ENCODE measurements at regions not wholly inside any gene's neighbourhood (a gene's known extent, or its start where the extent isn't known, plus 50 kb on each side); places are given as distances from the start of the nearest gene placed in this dataset.
A peak's percentile ranks its signal among the peaks of the same experiment; 100 is the strongest.

DNA sequence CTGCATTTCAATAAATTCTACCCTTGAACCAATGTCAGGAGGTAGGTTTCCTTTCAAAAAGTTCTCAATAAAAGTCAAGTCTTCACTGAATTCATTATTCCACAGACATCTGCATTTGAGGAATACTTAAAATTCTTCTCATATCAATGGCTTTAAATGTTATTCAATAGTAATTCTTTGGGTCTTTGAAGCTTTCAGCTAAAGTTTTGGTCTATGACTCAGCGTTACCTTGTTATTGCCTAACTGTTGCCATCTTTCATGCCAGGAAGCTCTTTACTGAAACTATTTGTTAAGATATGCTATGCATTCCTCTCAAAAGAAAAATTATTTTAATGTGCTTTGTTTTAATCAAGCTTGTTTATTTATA, 170.5 kb downstream of the NNT start:
- no peak overlapping the region for H3K9ac ChIP-seq (ENCODE audit: insufficient read depth, low read depth, low read length)
- no peaks in the 10 kb centered on the region for H4K20me1 ChIP-seq (ENCODE audit: insufficient read depth, low read length)
- H3K79me2 ChIP-seq (ENCODE audit: insufficient read depth, low read length), result no peaks in the 10 kb centered on the region
- POLR2A ChIA-PET, result no interaction called here
- in situ Hi-C loops (cut with HindIII; ENCODE audit: extremely low pct_ligation_motif_present, low pct_unique_long_range_greater_than_20kb), result no loop called here
- no peak overlapping the region for H3K27ac ChIP-seq (ENCODE audit: extremely low read length, insufficient read depth, low read length)
- DNase-seq (ENCODE audit: low spot score) (peak; percentile 35), ATAC-seq (no peak), FAIRE-seq (no peak)
- no peak overlapping the region for H3K4me2 ChIP-seq (ENCODE audit: low read depth, low read length)
- no peak overlapping the region for H3K4me3 ChIP-seq (replicated peaks in 1 of 3; ENCODE audit: insufficient read depth in 1 of 3, low read depth in 2 of 3, low read length in 3 of 3)
- no peaks in the 10 kb centered on the region for H3K4me1 ChIP-seq (ENCODE audit: insufficient read depth, low read length)
- H2AFZ ChIP-seq (ENCODE audit: low read length), result no peak overlapping the region
- no peaks in the 10 kb centered on the region for H3K27me3 ChIP-seq (ENCODE audit: control insufficient read depth in 1 of 2, insufficient read depth in 2 of 2, low read length in 2 of 2)
- intact Hi-C loops (cut with micrococcal nuclease; ENCODE audit: unreplicated experiment), result no loop called here
- CTCF ChIA-PET (ENCODE audit: low intra/inter-chr PET ratio, low total read pairs), result no interaction called here
- 20% methylated on average over 1 of the region's 1 CpG for WGBS (ENCODE audit: low lambda C conversion rate)
- H3K9me3 ChIP-seq (ENCODE audit: low read length), result no peaks in the 10 kb centered on the region
- no peak for TF ChIP-seq PTBP1 (IDR thresholded peaks at IDR 0.05; ENCODE audit: low read depth, low read length, poor library complexity, severe bottlenecking)
- TF ChIP-seq, protein P1, sequence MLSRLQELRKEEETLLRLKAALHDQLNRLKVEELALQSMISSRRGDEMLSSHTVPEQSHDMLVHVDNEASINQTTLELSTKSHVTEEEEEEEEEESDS (CRISPR knock-in tag; IDR thresholded peaks at IDR 0.05; ENCODE audit: borderline replicate concordance), result no peak
- TF ChIP-seq CEBPB (IDR thresholded peaks at IDR 0.05; ENCODE audit: borderline replicate concordance, low read depth, low read length), result 0 out of 2 replicates have a peak, but pooled peaks have one; percentile 27
- H3K36me3 ChIP-seq (replicated peaks in 1 of 2; ENCODE audit: control insufficient read depth in 1 of 2, insufficient read depth in 2 of 2, low read length in 2 of 2), result no peaks in the 10 kb centered on the region
- BruUV-seq (replicated peaks), result no TSS peak

DNA sequence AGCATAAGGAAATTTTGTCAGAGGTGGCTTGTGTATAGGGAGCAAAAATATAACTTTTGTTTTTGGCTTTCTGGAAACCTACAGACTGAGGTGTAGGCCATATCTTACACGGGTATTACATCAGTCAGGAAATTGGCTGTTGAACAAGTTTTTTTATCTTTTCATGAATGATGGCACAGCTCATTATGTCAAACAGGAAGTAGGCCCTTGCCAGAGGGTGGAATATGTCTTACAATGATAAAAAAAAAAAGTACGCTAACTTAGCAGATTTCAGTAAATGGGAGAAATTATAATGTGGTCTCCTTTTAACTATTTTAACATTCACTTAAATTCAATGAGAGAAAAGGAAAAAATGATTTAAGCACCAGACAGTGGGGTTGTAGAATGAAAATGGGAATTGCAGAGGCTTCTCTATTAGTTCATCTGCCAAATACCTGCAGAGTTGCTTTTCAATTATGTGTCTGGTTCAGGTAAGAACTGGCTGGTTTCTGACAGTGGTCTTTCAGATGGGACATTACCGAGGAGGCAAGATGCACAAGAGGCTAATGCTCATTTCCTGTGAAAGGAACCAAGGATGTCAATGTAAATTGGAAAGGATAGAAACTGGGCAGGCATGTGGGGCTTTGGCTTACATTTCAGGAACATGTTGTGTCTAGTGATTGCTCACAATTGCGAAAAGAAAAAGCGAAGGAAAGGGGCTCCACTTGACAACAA, 169.9 kb downstream of the NNT start:
- Histone ChIP-seq H4K20me1 (ENCODE audit: insufficient read depth, low read length) (no peaks in the 10 kb centered on the region), H3K36me3 (replicated peaks in 1 of 2; ENCODE audit: control insufficient read depth in 1 of 2, insufficient read depth in 2 of 2, low read length in 2 of 2) (no peaks in the 10 kb centered on the region), H3K4me2 (ENCODE audit: low read depth, low read length) (no peak overlapping the region), H3K27me3 (ENCODE audit: control insufficient read depth in 1 of 2, insufficient read depth in 2 of 2, low read length in 2 of 2) (no peaks in the 10 kb centered on the region), H3K79me2 (ENCODE audit: insufficient read depth, low read length) (no peaks in the 10 kb centered on the region), H3K27ac (ENCODE audit: extremely low read length, insufficient read depth, low read length) (no peak overlapping the region), H3K9ac (ENCODE audit: insufficient read depth, low read depth, low read length) (no peak overlapping the region), H3K9me3 (ENCODE audit: low read length) (no peaks in the 10 kb centered on the region), H2AFZ (ENCODE audit: low read length) (no peak overlapping the region), H3K4me3 (replicated peaks in 1 of 3; ENCODE audit: insufficient read depth in 1 of 3, low read depth in 2 of 3, low read length in 3 of 3) (no peak overlapping the region), H3K4me1 (ENCODE audit: insufficient read depth, low read length) (no peaks in the 10 kb centered on the region)
- no peak for ATAC-seq
- POLR2A ChIA-PET, result no interaction called here
- intact Hi-C loops (cut with micrococcal nuclease; ENCODE audit: unreplicated experiment) (no loop called here), in situ Hi-C loops (cut with HindIII; ENCODE audit: extremely low pct_ligation_motif_present, low pct_unique_long_range_greater_than_20kb) (no loop called here)
- no peak for DNase-seq (ENCODE audit: low spot score)
- BruUV-seq (replicated peaks), result no TSS peak
- 44% methylated on average over 5 of the region's 5 CpGs for WGBS (ENCODE audit: low lambda C conversion rate)
- FAIRE-seq, result no peak
- CTCF ChIA-PET (ENCODE audit: low intra/inter-chr PET ratio, low total read pairs), result no interaction called here
- TF ChIP-seq, protein P2, sequence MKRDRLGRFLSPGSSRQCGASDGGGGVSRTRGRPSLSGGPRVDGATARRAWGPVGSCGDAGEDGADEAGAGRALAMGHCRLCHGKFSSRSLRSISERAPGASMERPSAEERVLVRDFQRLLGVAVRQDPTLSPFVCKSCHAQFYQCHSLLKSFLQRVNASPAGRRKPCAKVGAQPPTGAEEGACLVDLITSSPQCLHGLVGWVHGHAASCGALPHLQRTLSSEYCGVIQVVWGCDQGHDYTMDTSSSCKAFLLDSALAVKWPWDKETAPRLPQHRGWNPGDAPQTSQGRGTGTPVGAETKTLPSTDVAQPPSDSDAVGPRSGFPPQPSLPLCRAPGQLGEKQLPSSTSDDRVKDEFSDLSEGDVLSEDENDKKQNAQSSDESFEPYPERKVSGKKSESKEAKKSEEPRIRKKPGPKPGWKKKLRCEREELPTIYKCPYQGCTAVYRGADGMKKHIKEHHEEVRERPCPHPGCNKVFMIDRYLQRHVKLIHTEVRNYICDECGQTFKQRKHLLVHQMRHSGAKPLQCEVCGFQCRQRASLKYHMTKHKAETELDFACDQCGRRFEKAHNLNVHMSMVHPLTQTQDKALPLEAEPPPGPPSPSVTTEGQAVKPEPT (CRISPR knock-in tag; IDR thresholded peaks at IDR 0.05; ENCODE audit: low read depth), result no peak
- TF ChIP-seq ZNF367 (CRISPR knock-in tag; IDR thresholded peaks at IDR 0.05; ENCODE audit: borderline replicate concordance) (no peak), ZNF629 (CRISPR knock-in tag; conservative IDR thresholded peaks at IDR 0.05) (no peak), ZNF549 (CRISPR knock-in tag; IDR thresholded peaks at IDR 0.05) (no peak)
- TF ChIP-seq, protein P3, sequence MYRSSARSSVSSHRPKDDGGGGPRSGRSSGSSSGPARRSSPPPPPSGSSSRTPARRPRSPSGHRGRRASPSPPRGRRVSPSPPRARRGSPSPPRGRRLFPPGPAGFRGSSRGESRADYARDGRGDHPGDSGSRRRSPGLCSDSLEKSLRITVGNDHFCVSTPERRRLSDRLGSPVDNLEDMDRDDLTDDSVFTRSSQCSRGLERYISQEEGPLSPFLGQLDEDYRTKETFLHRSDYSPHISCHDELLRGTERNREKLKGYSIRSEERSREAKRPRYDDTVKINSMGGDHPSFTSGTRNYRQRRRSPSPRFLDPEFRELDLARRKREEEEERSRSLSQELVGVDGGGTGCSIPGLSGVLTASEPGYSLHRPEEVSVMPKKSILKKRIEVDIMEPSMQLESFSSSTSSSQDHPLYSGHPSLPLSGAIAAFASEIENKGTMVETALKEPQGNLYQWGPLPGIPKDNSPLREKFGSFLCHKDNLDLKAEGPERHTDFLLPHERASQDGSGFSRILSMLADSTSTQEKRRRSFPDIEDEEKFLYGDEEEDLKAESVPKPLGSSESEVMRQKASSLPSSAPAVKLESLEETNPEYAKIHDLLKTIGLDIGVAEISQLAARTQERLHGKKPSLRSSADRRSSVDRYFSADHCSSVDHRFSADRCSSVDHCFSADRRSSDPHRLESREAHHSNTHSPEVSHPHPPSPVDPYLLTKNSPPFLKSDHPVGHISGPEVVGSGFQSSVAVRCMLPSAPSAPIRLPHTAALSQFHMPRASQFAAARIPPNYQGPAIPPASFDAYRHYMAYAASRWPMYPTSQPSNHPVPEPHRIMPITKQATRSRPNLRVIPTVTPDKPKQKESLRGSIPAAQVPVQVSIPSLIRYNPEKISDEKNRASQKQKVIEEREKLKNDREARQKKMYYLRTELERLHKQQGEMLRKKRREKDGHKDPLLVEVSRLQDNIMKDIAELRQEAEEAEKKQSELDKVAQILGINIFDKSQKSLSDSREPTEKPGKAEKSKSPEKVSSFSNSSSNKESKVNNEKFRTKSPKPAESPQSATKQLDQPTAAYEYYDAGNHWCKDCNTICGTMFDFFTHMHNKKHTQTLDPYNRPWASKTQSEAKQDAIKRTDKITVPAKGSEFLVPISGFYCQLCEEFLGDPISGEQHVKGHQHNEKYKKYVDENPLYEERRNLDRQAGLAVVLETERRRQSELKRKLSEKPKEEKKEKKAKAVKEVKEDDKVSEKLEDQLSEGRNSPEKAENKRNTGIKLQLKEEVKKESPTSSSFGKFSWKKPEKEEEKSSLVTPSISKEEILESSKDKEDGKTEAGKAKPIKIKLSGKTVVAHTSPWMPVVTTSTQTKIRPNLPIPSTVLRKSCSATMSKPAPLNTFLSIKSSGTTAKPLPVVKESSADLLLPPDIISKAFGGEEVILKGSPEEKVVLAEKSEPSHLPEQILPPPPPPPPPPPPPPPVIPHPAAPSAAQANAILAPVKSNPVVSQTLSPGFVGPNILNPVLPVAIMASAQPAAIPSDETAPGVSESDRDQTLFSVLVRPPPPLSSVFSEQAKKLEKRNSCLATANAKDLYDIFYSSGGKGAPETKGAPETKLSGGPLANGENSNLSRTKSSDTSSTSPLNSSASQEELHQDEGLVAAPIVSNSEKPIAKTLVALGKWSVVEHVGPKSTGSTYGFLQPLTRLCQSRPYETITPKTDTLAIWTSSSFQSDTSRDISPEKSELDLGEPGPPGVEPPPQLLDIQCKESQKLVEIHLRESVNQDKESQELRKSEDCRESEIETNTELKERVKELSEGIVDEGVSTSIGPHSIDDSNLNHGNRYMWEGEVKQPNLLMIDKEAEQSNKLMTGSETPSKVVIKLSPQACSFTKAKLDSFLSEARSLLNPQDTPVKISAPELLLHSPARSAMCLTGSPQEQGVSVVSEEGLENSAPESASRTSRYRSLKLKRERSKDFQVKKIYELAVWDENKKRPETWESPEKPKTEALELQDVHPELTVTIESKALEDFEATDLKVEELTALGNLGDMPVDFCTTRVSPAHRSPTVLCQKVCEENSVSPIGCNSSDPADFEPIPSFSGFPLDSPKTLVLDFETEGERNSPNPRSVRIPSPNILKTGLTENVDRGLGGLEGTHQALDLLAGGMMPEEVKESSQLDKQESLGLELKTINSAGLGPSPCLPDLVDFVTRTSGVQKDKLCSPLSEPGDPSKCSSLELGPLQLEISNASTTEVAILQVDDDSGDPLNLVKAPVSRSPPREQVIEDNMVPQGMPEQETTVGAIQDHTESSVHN (CRISPR knock-in tag; IDR thresholded peaks at IDR 0.05), result no peak

All from HepG2 (cell line).